Right kidney (tissue), 1 donor: ENCODE measurements at regions not wholly inside any gene's neighbourhood (a gene's known extent, or its start where the extent isn't known, plus 50 kb on each side); places are given as distances from the start of the nearest gene placed in this dataset.

Experiments
- DNase-seq: peaks from one replicate; pipeline ENCODE4 v3.0.0-alpha.2; 2016

DNA sequence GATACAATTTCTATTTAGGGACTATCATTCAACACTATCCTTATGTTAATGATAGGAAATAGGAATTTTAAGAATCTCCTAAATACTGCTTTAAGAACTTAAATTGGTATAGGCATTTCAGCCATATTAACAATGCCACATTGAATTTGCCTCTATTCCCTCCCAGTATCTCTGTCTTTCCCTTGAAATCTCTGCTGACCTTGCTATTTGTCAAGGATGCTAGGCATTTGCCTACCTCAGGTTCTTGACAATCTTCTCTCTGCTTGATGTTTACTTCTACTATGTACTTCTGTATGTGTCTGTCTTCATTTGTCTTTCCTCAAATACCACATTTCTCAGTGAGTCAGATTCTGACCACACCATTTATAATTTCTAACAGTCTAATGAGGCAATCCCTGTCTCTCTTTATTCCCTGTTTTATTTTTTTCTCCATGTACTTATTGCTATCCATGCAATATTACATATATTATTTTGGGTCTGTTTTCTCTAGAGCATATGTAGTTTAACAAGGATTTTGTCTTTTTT, 1461.4 kb upstream of the CDH9 start:
- no peak for DNase-seq

DNA sequence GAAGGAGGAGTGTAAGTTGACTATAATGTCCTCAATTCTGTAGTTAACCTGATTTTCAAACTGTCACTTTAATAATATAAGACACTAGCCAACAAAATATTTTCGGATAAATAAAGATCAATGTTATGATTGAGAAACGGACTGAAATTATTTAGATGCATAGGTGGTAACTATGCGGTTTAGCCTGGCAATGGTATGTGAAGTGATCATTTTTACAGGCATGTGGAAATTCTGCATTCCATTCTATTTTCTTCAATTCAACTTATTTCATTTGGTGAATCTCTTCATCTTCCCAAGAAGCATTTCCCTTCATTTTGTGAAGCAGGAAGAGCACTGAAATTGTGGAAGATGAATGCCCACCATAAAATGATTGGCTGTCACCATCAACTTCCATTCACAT, 1457.5 kb upstream of the CDH9 start:
- no peak for DNase-seq

DNA sequence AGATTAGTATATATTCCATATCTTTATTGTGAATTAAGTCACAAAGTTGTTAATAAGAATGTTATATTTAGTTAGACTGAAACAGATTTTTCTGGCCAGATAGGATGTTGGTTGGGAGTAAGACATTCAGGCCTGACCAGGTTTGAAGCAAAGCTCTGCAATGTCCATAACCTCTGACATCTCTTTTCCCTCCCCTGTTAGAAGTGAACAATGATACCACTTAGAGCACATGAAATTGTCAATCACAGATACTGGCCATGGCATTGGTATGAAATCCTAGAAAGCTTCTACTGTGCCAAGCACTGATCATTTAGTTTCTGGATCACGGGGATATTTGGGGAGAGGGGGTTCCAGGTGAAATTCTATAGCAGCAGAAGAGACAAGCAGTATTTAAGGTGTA, 1455.1 kb upstream of the CDH9 start:
- DNase-seq, result no peak

DNA sequence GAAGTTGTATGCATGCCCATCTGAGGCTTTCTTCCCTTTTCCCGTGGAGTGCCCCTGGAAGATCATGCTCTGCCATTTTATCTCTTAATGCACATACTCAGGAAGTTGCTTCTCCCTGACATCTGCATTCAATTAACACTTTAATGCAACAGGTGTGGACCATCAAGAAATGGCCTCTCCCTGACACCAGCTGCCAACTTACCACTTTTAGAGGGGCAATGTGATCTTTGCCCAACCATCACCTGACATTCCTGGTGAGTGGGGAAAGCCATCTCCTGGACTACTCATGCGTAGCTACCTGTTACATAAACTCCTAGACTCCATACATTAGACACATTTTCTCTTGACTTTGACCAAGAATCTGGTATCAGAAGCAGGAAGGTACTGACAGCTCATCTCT, 1450.4 kb upstream of the CDH9 start:
- DNase-seq, result no peak

DNA sequence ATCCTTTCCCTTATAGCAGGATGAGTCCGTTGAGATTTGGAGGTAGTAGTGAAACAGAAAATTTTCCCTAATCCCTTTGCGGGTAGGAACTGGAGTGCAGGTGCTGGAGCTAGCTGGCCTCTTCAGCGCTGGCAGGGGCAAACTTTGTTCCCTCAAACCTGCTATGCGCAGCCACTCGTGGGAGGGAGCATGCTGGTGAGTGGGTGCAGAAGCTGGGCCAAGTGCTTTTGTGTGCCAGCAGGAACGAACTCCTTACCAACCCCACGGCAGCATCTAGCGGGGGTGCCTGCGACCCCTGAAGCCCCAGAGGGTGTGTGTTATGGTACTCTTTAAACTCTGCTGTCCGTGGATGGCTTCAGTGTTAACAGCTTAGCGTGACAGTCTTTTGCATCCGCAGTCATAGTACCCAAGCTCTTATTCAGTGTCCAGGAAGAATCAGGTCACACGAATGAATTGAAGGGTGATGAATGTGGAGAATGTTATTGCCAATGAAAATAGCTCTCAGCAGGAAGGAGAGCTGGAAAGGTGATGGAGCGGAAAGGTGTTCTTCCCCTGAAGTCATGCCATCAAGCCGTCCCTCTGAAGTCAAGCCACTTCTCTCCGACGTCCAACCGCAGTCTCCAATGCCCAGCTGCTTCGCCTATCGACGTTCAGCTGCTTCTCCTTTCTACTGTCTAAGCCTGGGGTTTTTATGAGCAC, 1445.1 kb upstream of the CDH9 start:
- no peak for DNase-seq

DNA sequence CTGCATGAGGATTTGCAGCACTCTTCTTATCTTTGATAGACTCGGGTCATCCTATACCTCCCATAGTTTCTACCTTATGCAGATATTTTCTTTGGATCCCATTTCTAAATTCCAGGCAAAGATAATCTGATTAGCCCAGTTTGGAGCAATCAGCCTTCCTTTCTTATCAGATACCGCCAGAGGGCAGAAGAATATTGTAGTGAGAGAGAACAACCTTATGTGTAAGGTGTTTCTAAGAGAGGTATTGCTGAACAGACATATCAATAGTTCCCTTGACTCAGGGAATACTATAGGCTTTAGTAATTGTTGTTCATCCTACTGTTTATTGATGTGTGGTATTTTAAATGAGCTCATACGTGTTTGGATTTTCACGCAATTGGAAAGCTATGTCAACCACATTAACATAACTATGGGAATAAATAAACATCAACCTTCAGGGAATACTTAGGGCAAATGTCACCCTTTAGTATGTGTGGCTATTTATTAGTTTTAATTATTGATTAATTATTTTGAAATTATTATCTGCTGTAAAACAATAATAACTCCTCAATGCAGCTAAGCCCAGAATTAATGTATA, 1435.2 kb upstream of the CDH9 start:
- no peak for DNase-seq

DNA sequence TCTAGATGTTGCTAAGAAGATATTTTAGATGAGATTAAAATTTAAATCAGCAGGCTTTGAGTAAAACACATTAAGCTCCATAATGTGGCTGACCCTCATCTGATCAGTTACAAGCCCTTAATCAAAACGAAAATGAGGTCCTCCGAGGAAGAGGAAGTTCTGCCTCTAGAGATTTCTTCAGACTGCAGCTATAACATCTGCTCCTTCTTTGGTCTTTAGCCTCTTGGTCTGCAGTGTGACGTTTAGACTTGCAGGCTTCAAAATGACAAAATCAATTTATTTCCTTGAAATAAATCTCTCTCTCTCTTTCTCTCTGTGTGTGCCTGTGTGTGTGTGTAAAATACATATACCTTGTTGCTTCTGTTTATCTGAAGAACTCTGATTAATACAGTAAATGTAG, 1429.8 kb upstream of the CDH9 start:
- DNase-seq, result no peak

DNA sequence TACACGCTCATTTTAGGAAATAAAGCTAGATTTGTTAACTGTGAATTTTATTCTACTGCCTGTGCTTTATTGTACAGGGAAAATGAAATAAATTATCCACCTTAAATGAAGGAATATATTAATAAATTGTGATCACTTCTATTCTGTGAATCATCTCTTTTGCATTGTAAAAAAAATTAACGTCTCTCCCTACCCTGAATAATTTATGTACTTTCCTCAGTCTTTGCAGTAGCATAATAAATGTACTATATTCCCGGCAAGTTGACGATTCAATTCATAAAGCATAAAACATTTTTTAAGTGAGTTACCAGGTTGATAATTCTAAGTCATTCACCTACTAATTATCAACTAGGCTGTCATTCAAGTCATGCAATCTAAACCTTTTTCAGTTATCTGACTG, 1425.3 kb upstream of the CDH9 start:
- no peak for DNase-seq

DNA sequence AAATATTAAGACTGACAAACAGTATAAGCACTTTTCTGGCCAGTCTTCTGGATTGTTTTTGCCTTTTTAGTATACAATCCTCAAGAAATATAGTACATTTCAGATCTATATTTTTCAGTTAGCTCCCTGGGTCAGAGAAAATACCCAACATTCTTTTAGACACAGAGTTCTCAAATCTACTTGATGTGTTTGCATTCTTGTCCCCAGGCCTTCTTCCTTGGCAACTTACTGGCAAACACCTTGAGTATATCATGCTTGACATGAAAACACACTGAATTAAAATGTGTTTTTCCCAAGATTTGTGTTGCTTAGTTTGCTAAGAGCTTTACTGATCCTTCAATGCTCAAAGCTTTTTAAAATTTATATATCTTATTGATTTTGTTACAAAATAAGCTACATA, 1413.1 kb upstream of the CDH9 start:
- DNase-seq, result no peak

DNA sequence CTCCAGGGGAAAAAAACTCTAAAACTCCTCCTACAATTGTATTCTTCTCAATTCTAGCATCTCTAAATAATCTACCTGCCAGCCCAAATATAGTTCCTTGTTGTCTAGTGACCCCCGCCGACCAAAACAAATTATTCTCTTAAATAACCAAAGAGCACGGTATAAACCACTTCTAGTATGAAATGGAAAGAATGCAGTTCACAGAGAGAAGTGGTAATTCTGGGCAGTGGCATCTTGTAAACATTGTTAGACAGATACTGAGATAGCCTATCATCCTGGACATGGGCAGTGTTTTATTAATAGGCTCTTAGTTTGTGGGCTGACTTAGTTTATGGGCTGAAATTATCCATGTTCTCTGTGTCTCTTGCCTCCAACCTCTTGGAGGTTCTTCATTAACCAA, 1412.6 kb upstream of the CDH9 start:
- DNase-seq, result no peak

DNA sequence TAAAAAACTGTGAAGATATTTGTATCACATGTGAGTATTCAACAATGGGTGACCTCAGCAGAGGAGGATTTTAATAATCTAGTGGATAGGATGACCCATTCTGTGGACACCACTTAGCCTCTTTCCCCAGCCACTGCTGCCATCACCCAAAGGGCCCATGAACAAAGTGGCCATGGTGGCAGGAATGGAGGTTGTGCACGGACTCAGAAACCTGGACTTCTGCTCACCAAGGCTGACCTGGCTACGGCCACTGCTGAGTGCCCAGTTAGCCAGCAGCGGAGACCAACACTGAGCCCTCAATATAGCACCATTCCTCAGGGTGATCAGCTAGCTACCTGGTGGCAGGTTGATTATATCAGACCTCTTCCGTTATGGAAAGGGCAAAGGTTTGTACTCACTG, 1410.4 kb upstream of the CDH9 start:
- no peak for DNase-seq

DNA sequence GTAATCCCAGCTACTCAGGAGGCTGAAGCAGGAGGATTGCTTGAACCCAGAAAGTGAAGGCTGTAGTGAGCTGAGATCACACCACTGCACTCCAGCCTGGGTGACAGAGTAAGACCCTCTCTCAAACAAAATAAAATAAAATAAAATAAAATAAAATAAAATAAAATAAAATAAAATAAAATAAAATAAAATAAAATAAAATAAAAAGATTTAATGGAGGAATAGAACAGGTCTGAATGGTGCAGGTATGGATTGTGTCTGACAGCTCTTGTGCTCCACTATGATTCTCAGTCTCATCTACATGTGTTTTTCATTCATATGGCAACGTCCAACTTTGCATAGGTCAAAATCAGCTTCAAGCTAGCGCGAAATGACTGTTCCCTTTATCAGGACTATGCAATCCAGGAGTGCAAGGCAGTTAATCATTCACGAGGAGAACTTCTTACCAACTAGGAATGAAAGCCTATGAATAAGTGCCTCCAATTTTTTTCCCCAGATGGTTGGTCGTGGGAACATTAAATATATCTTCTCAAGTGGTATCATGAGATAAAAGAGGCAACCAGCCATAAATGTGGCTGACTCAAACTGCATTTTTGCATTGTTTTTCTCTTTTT, 1392.3 kb upstream of the CDH9 start:
- DNase-seq, result no peak

DNA sequence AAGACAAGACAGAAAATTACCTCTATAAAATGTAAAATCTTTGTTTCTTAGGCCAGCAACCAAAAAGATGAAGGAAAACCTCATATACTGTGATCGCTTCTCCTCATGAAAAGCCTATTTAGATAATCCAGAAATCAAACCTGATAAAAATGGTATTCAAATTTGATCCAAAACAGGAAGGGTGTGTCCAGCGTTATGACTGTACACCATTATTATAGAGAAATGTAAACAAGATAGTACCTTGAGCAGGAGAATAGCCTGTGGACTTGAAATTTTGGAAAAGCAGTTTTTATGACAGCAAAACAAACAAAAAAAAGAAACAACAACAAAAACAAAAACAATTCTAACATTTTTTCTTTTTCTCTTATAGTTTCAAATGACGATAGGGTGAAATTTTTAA, 1382.8 kb upstream of the CDH9 start:
- DNase-seq, result no peak

DNA sequence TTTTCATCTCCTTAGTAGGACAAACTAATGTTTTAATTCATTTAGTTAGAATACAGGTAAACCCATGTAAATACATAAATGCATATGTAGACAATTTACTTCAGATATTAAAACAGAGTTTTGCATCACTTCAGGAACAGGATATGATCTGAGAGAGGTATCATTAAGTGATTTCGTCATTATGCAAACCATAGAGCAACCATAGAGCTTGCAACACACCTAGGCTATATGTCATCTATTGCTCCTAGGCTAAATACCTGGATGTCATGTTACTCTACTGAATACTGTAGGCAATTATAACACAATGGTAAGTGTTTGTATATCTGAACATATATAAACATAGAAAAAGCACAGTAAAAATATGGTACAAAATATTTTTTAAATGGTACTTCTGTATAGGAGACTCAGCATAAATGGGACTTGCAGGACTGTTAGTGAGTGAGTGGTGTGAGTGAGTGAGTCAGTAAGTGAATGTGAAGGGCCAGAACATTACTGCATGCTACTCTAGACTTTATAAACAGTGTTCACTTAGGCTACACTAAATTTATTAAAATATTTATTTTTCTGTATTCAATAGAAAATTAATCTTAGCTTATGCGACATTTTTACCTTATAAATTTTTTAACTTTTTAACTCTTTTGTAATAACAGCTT, 1377.5 kb upstream of the CDH9 start:
- no peak for DNase-seq

DNA sequence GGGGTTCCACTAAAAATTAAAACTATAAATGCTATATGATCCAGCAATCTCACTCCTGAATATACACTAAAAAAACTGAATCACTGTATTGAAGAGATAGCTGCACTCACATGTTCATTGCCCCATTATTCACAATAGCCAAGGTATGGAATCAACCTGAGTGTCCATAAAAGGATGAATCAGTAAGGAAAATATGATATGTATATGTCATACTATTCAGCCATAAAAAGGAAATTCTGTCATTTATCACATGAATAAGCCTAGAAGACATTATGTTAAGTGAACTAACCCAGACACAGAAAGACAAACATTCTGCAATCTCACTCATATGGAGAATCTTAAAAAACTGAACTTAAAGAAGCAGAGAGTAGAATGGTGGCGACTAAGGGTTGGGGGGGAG, 1376.2 kb upstream of the CDH9 start:
- no peak for DNase-seq

DNA sequence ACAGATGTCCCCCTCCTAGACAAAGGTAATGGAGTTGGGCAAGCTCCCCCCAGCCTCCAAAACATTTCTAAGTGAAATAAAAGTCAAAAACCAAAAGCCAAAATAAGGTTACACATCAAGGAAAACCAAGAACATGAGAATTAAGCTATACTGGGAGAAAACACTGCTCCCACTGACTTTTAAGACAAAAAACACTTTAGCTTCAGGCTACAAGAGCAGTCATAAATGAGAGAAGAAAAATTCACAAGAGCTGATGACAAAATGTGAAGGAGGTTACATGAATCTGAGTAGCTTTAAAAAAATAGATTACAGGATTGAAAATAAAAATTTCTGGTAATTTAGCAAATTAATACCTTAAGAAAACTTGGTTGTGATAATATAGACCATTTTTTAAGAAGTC, 1370.3 kb upstream of the CDH9 start:
- DNase-seq, result no peak

DNA sequence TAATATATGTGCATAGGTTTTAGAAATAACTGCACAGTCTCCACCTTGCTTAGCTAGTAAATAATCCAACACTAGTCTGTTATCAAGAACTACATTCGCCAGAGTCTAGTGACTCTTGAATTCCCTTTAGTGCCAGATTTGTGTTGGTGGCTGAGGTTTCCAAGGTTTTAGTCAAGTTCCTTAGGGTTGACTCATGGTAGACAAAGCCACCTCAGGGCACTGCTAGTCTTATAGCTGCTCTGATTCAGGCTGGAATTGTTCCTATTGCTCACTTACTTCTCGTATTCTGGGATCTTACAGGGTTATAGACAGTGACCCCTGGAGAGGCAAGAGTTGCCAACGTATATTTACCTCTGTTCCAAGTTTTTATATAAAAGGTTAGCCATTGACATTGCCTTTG, 1369.8 kb upstream of the CDH9 start:
- DNase-seq, result no peak

DNA sequence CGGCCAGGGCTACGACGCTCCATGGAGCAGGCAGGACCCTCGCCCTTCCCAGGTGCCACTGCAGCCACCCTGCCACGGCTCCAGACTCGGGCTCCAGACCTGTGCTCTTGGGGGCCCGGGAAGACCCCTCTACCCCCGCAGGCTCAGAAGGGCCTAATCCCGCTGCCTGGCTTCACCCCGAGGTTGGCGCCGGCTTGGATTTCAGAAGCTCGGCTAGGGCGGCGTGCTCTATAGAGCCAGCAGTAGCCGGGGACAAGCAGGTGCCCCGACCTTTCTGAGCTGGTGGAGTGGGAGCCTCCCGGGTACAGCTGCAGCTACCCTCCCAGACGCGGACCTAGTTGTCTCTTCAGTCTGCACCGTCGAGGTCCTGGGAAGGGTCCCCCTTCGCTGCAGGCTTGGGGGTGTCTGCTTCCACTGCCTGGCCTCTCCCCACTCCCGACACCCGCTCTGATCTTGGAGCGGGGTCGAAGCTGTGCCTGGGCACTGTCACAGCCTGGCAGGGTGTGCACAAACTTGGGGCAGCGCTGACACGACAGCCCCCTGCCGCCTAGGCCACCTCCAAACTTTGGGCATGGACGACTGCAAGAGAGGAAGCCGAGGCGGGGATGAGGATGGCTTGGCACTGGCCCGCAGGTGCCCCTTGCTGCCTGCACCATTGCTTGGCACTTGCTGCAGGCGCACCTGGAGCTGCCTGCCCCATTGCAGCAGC, 1366.1 kb upstream of the CDH9 start:
- DNase-seq, result no peak

DNA sequence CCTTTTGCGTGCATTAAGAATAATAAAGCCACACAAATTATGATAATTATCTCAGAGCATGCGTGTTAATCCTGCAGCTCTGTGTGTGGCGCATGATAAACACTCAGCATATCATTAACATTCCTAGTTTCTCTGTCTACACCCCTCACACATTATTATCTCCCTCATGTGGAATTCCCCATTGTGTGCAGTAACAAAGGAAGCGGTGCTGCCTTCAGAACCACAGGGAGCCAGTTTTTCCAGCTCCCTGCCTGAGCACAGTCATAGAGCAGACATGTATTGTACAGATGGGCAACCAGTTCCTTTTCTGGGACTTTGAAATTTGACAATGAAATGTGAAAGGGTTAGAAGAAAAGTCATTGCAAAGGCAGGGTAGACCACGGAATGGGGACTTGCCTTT, 1365.5 kb upstream of the CDH9 start:
- no peak for DNase-seq

DNA sequence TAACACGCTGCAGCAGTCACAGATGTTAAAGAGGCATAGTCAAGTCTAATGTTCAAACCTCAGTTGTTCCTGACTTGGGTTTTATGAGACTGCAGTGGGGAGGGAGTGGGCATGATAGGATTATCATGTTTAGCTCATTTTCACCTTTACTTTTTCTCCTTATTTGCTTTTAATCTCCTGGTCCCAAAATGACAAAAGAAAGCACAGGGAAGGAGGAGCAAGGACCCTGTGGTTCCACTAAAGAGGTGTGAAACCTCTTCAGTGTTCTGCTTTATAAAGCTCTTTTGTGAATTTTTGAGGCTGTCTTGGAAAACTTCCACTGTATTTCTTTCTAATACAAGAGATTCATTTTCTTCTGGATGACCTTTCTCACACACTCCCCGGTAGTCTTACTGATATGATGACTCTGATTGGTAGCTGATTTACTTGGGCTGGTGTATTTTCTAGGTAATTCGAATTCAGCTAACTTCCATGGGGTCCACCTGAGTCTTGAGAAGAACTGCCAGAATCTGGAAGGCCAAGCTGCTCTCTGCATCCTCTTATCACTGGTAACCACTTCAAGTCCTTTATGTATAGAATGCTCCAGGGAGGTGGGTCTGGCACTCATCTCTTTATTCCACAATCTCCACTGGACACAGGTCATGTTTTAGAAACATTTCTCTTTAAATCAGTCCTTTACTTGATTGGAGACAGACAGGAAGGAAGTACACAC, 1364.4 kb upstream of the CDH9 start:
- DNase-seq, result no peak

DNA sequence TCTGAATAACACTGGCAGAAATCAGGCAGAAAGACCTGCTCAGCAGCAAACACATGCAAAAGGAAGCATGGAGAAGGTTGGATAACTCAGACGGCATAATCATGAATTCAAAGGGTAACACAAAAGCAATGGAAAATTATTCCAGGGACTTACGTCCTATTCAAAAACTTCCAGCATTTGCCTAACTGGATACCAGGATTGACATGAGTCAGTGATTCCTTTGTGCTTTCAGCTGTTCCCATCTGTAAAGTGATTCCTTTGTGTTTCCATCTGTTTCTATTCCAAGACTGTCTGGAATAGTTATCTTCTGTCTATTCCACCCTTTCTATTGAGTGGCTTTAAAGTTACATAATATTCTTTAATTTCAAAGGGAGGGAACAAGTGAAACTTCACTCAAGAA, 1361.7 kb upstream of the CDH9 start:
- no peak for DNase-seq

DNA sequence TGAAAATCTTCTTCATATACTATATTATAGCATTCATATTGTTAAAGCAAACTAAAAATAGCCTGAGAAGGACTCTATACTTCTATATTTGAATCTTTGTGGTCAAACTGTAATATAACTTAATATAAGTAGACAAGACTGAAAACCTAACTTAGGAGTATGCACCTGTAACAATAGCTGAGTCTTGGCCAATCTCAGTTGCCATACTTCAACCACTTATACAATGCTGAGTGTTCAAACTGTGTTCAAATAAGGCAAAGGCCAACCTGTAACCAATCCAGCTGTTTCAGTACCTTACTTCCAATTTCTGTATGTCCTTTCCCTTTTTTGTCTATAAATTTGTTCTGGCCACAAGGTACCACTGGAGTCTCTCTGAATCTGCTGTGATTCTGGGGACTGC, 1360.8 kb upstream of the CDH9 start:
- no peak for DNase-seq
